Gastroesophageal sphincter (tissue), 4 donors: ENCODE measurements at regions not wholly inside any gene's neighbourhood (a gene's known extent, or its start where the extent isn't known, plus 50 kb on each side); places are given as distances from the start of the nearest gene placed in this dataset.
A peak's percentile ranks its signal among the peaks of the same experiment; 100 is the strongest.

ENCODE experiments used
- ATAC-seq: fragments of 150-250 bp; one replicate; pipeline ENCODE4 v1.9.1; 2016; ENCODE audit warnings: mild to moderate bottlenecking, moderate library complexity
- H3K27ac ChIP-seq, 4 donors: fragments of 200-600 bp; sonication (generic) in 3 of 4; 1 replicate in 3 of 4; 2 replicates in 1 of 4; pipeline ENCODE4 v1.5.1; 2016 to 2019
- H3K27me3 ChIP-seq: fragments of 200-600 bp; sonication (generic); one replicate; pipeline ENCODE4 v1.5.1; 2019
- H3K36me3 ChIP-seq, 2 donors: fragments of 200-600 bp; sonication (generic); one replicate each; pipeline ENCODE4 v1.5.1; 2019; ENCODE audit warnings: control low read depth in 1 of 2
- H3K4me1 ChIP-seq, 3 donors: fragments of 200-600 bp; sonication (generic); 1 replicate in 2 of 3; 2 replicates in 1 of 3; pipeline ENCODE4 v1.5.1; 2016 to 2019; ENCODE audit warnings: control low read depth in 2 of 3
- H3K4me3 ChIP-seq, 2 donors: fragments of 200-600 bp; sonication (generic); one replicate each; pipeline ENCODE4 v1.5.1; 2019; ENCODE audit warnings: mild to moderate bottlenecking in 1 of 2, moderate library complexity in 1 of 2
- H3K9me3 ChIP-seq, 3 donors: fragments of 200-600 bp; sonication (generic); one replicate each; pipeline ENCODE4 v1.5.1; 2017 to 2019; ENCODE audit warnings: control low read depth in 2 of 3
- EP300 ChIP-seq: sonication (generic); formaldehyde crosslinking; IDR thresholded peaks from one replicate; pipeline ENCODE4 v1.6.1; 2017; ENCODE audit warnings: antibody characterized with exemption, mild to moderate bottlenecking
- POLR2A ChIP-seq, 2 donors: fragments of 450-650 bp; IDR thresholded peaks; one replicate each; pipeline ENCODE4 v1.6.1; 2017; ENCODE audit warnings: antibody characterized with exemption in 2 of 2, mild to moderate bottlenecking in 2 of 2, moderate library complexity in 1 of 2
- POLR2AphosphoS5 ChIP-seq: sonication (generic); formaldehyde crosslinking; IDR thresholded peaks from one replicate; pipeline ENCODE4 v1.6.1; 2017; ENCODE audit warnings: antibody characterized with exemption
- WGBS, 2 donors: methylation state at CpG; one replicate each; pipeline ENCODE4 v1.1.5; 2018; ENCODE audit warnings: low coverage in 1 of 2; 5-methylcytosine and 5-hydroxymethylcytosine counted together
- TF ChIP-seq, protein P1 (sequence below), 4 experiments: fragments of 200-600 bp in 2 of 4; fragments of 450-650 bp in 2 of 4; sonication (generic) in 1 of 4; IDR thresholded peaks; one replicate each; pipeline ENCODE4 v1.5.1; 2017 to 2019; ENCODE audit warnings: antibody characterized with exemption in 4 of 4, mild to moderate bottlenecking in 2 of 4, moderate library complexity in 2 of 4

GRCh38 chr14:89040080-89040459 lies 215.6 kb downstream of the TTC8 start:
- no peak for TF ChIP-seq POLR2A (IDR thresholded peaks at IDR 0.05)
- no peak for TF ChIP-seq POLR2AphosphoS5
- no peak for TF ChIP-seq EP300
- TF ChIP-seq, protein P1, sequence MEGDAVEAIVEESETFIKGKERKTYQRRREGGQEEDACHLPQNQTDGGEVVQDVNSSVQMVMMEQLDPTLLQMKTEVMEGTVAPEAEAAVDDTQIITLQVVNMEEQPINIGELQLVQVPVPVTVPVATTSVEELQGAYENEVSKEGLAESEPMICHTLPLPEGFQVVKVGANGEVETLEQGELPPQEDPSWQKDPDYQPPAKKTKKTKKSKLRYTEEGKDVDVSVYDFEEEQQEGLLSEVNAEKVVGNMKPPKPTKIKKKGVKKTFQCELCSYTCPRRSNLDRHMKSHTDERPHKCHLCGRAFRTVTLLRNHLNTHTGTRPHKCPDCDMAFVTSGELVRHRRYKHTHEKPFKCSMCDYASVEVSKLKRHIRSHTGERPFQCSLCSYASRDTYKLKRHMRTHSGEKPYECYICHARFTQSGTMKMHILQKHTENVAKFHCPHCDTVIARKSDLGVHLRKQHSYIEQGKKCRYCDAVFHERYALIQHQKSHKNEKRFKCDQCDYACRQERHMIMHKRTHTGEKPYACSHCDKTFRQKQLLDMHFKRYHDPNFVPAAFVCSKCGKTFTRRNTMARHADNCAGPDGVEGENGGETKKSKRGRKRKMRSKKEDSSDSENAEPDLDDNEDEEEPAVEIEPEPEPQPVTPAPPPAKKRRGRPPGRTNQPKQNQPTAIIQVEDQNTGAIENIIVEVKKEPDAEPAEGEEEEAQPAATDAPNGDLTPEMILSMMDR (IDR thresholded peaks at IDR 0.05): no peak
- WGBS, 2 donors: 30 to 37% methylated on average over 5 to 6 of the region's 6 CpGs
- H3K27me3 ChIP-seq: no peaks in the 10 kb centered on the region
- H3K36me3 ChIP-seq: no peaks in the 10 kb centered on the region
- peak overlapping the region; percentile 48 to 94 (median 89) for H3K27ac ChIP-seq
- no peak for ATAC-seq
- peak overlapping the region in 1 of 2 donors; percentile 50 for H3K4me3 ChIP-seq
- no peaks in the 10 kb centered on the region for H3K9me3 ChIP-seq
- peaks cover 0 to 22% (median 4%) of the 10 kb centered on the region in 3 donors for H3K4me1 ChIP-seq

GRCh38 chr14:89040460-89041256 lies 216.2 kb downstream of the TTC8 start:
- 2 to 5% methylated on average over 4 to 10 of the region's 31 CpGs for WGBS, 2 donors
- peak; percentile 97 for ATAC-seq
- Histone ChIP-seq H3K4me3 (peak overlapping the region; percentile 16 to 50), H3K27ac (peak overlapping the region; percentile 48 to 94 (median 89)), H3K27me3 (no peaks in the 10 kb centered on the region), H3K36me3 (no peaks in the 10 kb centered on the region), H3K9me3 (no peaks in the 10 kb centered on the region), H3K4me1 (peaks cover 0 to 22% (median 4%) of the 10 kb centered on the region in 3 donors)
- TF ChIP-seq, protein P1 (IDR thresholded peaks at IDR 0.05): peak; percentile 85 to 97 (median 93)
- peak; percentile 81 for TF ChIP-seq POLR2AphosphoS5
- TF ChIP-seq POLR2A (IDR thresholded peaks at IDR 0.05): peak in 1 of 2 donors; percentile 20
- no peak for TF ChIP-seq EP300

DNA sequence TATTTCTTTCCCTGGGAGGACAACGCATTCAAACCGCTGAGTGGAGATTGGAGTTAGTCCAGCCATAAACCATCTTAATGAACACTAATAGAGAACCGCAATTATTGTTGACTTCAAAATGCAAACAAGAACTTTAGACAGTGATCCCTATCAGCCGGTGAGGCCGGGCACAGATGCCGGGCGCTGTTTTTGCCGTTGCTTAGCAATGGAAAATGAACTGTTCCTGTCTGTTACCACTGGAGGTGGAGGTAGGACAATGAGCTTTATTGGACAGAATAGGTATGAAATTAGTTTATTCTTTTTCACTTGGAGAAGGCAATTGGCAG lies 216.8 kb downstream of the TTC8 start:
- no peaks in the 10 kb centered on the region for H3K27me3 ChIP-seq
- peak overlapping the region; percentile 48 to 94 (median 89) for H3K27ac ChIP-seq
- 2 to 20% methylated on average over 2 to 8 of the region's 8 CpGs for WGBS, 2 donors
- TF ChIP-seq POLR2AphosphoS5 (no peak), POLR2A (IDR thresholded peaks at IDR 0.05) (no peak), EP300 (no peak)
- TF ChIP-seq, protein P1 (IDR thresholded peaks at IDR 0.05): no peak
- peaks cover 0 to 22% (median 4%) of the 10 kb centered on the region in 3 donors for H3K4me1 ChIP-seq
- H3K4me3 ChIP-seq: peak overlapping the region; percentile 16 to 50
- no peak for ATAC-seq
- H3K9me3 ChIP-seq: no peaks in the 10 kb centered on the region
- H3K36me3 ChIP-seq: no peaks in the 10 kb centered on the region

GRCh38 chr14:89042021-89042420 lies 217.6 kb downstream of the TTC8 start:
- Histone ChIP-seq H3K27me3 (no peaks in the 10 kb centered on the region), H3K27ac (peak overlapping the region in 1 of 4 donors; percentile 89), H3K36me3 (no peaks in the 10 kb centered on the region), H3K4me3 (no peak overlapping the region), H3K9me3 (no peaks in the 10 kb centered on the region), H3K4me1 (peaks cover 0 to 22% (median 4%) of the 10 kb centered on the region in 3 donors)
- ATAC-seq: no peak
- 88 to 100% methylated on average over 1 of the region's 1 CpG for WGBS, 2 donors
- TF ChIP-seq POLR2A (IDR thresholded peaks at IDR 0.05) (no peak), POLR2AphosphoS5 (no peak), EP300 (no peak)
- TF ChIP-seq, protein P1 (IDR thresholded peaks at IDR 0.05): no peak

GRCh38 chr14:89053303-89053702 lies 228.9 kb downstream of the TTC8 start:
- no peak for TF ChIP-seq EP300
- TF ChIP-seq, protein P1 (IDR thresholded peaks at IDR 0.05): no peak
- TF ChIP-seq POLR2A (IDR thresholded peaks at IDR 0.05): no peak
- no peak for TF ChIP-seq POLR2AphosphoS5
- ATAC-seq: no peak
- Histone ChIP-seq H3K27me3 (no peaks in the 10 kb centered on the region), H3K4me1 (no peaks in the 10 kb centered on the region), H3K27ac (no peak overlapping the region), H3K4me3 (no peak overlapping the region), H3K36me3 (no peaks in the 10 kb centered on the region), H3K9me3 (peaks cover 0 to 9% (median 0%) of the 10 kb centered on the region in 3 donors)
- 88 to 91% methylated on average over 5 of the region's 5 CpGs for WGBS, 2 donors
